Posterior vena cava (tissue), 2 donors: ENCODE measurements at regions not wholly inside any gene's neighbourhood (a gene's known extent, or its start where the extent isn't known, plus 50 kb on each side); places are given as distances from the start of the nearest gene placed in this dataset.
"Not testable (repeated sequence)": the region's sequence is repeated elsewhere in the genome, so short reads cannot be mapped to it uniquely, and the experiment has no call there.

ENCODE experiments used
- DNase-seq: peaks from one replicate; pipeline ENCODE4 v3.0.0-alpha.2; 2020; ENCODE audit warnings: low spot score
- intact Hi-C, 2 donors: fragments of 100-400 bp; cut with DNase I; formaldehyde crosslinking; loops; one replicate each; pipeline versions ENCODE4 v1.14.1 to v1.14.2; 2022 to 2023
- donor health status: DM: yes; HTN: yes; CAD: no.
- donor health status: DM: yes; HTN: yes; CAD: no.

DNA sequence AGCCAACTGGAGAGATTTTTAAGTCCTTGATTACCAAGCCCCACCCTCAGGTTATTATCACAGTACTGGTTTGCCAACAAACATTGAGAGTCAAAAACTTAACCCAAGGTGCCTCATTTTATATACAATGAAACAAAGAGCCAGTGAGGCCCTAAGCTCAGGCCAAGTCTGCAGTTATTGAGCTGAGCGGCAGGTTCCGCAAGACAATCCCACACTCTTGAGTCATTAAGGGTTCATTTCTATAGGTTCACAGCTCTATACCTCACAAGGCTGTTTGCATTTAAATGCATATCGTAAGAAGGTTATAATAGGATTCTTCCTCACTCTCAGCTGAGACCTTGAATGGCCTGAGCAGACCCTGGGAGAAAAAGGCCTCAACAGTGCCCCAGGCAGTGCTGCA, 268.4 kb upstream of the RGPD4 start:
- intact Hi-C loops: loop anchor here in 1 of 2 donors (5.0 kb wide), 1 partner anchor 549 kb away; no protein-coding TSS in a partner anchor
- DNase-seq: no peak

DNA sequence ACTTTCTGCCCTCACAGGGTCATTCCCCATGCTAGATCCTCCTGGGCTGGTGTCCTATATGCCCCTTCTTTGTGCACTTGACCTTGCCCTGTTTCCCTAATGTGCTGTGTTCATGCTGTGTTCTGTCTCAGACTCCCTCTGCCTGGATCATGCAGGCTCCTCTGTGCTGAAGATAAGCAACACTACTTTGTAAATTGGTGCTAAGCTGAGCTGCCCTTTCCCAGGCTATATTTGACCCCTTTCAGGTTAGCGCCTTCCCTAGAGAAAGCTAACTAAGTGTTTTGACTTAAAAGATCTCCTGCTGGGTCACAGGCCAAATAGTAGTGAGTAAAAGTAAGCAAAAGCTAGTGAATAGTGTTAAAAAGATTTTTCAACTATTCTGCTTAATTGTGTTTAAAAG, 257.2 kb upstream of the RGPD4 start:
- no peak for DNase-seq
- intact Hi-C loops: no loop called here

GRCh38 chr2:107570876-107571275, 255.8 kb upstream of the RGPD4 start:
- intact Hi-C loops: no loop called here
- DNase-seq: no peak

DNA sequence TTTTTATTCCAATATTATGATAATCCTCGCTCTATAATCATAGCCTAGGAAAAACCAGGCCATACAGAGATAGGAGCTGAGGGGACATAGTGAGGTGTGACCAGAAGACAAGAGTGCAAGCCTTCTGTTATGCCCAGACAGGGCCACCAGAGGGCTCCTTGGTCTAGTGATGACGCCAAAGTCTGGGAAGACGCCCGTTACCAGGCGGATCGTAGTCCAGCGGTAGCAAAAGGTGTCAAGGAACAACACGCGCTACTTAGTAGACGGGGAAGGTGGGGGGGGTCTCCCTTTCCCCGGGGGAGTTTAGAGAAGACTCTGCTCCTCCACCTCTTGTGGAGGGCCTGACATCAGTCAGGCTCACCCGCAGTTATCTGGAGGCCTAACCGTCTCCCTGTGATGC, 253.8 kb upstream of the RGPD4 start:
- DNase-seq, intact Hi-C loops: not testable (repeated sequence)

DNA sequence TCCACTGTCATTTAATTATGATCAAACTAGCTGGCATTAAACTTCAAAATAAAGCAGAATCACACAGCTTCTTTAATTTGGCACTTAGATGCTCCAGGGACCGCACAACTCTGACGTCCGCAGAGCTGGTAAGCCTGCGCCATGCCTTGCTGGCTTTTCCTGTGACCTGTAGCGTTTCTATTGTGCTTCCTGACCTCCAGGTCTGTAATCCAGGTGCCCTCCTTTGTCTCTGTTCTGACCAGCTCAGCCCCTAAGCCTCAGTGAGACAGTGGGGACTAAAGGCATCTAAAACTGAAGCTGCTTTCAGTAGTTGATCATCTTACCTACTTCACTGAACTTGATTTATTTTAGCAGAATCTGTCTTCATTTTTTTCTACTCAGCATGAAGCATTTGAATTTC, 249.7 kb upstream of the RGPD4 start:
- intact Hi-C loops: no loop called here
- DNase-seq: no peak

DNA sequence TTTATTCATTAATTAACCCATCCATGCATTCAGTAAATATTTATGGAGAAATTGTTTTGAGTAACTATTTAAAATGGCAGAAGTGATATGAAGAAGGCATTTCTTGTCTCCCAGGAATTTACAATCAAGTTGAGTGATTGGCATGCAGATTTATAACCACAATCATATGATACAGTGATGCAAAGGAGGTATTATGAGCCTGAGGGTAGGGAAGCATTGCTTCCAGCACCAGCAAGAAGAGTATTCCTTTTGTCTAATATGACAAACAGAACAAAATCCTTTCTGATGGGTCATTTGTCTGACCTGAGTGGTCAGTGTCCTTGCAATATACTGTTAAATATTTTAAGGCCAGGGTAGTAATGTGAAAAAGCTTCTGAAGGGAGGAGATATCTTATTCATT, 244.2 kb upstream of the RGPD4 start:
- DNase-seq: no peak
- intact Hi-C loops: no loop called here

- no peak for DNase-seq
- intact Hi-C loops: no loop called here
These were observed 242.1 kb upstream of the RGPD4 start for GRCh38 chr2:107584577-107584976.

DNA sequence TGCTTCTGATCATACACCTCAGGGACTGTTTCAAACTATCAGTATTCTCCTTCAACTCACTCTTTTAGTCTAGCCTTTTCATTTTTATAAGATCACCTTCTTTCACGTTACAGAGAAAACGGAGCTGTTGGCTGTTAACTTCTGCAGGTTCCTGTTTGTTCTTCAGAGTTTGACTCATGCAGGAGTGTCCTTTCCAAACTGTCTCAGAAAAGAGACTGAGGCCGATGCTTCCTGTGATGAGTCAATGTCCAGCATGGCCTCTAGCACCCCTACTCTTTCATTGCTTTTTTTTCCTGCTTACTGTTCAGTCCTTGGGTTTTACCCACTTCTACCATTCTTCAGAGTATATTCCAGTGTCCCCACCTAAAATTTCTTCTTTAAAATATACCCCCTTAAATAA, 240.8 kb upstream of the RGPD4 start:
- DNase-seq: no peak
- intact Hi-C loops: no loop called here

- intact Hi-C loops: no loop called here
- no peak for DNase-seq
These were observed 238.5 kb upstream of the RGPD4 start for GRCh38 chr2:107588181-107588580.

- no peak for DNase-seq
- intact Hi-C loops: no loop called here
These were observed 237.6 kb upstream of the RGPD4 start for GRCh38 chr2:107589079-107589491.

DNA sequence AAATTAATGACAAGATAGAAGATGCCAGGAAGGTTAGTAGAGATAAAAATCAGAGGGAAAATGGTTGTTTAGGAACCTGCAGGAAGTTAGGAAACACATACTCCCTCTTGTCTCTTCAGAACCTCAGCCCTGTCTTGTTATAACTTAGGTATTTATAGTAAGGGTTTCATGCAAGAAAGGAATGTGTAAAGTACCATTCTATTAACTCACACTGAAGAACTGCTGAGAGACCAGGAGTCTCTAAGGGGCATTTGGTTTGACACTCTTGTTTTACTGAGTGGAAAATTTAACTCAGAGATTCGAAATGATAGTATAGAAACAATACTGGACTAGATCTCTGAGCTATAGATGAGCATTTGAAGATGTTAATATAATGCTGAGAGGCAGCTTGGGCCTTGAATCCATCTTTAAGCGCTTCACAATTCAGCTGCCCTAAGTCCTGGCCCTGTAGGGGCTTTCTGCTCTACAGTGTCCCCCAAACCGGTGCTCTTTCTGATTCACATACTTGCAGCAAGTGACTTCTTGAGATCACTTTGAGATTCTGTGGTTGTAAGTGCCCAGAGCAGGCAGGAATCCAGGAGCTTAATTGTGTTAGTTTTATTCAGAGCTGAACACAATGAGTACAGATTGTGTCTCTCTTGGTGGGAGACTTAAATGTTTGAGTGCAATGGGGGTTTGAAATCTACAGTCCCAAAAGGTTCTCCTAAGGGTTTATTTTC, 235.0 kb upstream of the RGPD4 start:
- intact Hi-C loops: no loop called here
- no peak for DNase-seq

- DNase-seq: no peak
- intact Hi-C loops: no loop called here
These were observed 234.4 kb upstream of the RGPD4 start for GRCh38 chr2:107592280-107592624.

GRCh38 chr2:107595285-107595684, 231.4 kb upstream of the RGPD4 start:
- intact Hi-C loops: no loop called here
- no peak for DNase-seq

DNA sequence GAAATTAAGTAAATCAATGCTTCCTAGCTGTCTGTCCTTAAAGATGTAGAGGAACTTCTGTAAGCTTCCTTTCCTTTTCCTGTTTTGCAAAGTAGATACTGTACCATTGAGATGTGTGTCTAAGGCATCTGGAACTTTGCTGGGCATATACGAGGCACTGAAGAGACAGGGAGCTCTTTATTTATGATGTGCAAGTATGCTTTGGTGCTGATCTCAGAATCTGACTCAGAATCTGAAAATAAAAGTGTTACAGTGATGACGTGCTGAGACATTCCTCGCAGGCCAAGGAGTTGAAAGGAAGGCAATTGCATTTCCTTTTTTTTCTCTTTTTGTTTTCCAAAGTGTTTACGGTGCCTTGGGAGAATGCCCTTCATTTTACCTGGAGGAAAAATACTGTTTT, 230.9 kb upstream of the RGPD4 start:
- intact Hi-C loops: no loop called here
- DNase-seq: no peak

- no peak for DNase-seq
- intact Hi-C loops: no loop called here
These were observed 229.2 kb upstream of the RGPD4 start for GRCh38 chr2:107597507-107597906.

DNA sequence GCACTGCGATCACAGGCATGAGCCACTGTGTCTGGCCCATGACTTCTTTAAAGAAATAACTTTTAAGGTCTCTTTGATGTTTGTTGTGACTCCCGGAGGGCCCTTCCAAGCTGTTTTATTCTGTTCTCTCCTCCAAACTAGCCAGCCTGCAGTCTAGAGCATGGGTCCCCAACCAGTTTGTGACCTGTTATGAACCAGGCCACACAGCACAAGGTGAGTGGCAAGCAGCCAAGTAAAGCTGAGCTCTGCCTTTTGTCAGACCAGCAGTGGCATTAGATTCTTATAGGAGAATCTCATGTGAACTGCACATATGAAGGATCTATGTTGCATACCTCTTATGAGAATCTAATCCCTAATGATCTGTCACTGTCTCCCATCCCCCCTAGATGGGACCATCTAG, 223.9 kb upstream of the RGPD4 start:
- intact Hi-C loops: no loop called here
- no peak for DNase-seq

- intact Hi-C loops: no loop called here
These were observed 219.6 kb upstream of the RGPD4 start for GRCh38 chr2:107607054-107607453.

GRCh38 chr2:107607473-107607872, 219.2 kb upstream of the RGPD4 start:
- no peak for DNase-seq
- intact Hi-C loops: no loop called here

More at GRCh38 chr2:107607054-107607453, 219.6 kb upstream of the RGPD4 start:
- no peak for DNase-seq

- DNase-seq: no peak
- intact Hi-C loops: no loop called here
These were observed 211.7 kb upstream of the RGPD4 start for GRCh38 chr2:107615039-107615438.

DNA sequence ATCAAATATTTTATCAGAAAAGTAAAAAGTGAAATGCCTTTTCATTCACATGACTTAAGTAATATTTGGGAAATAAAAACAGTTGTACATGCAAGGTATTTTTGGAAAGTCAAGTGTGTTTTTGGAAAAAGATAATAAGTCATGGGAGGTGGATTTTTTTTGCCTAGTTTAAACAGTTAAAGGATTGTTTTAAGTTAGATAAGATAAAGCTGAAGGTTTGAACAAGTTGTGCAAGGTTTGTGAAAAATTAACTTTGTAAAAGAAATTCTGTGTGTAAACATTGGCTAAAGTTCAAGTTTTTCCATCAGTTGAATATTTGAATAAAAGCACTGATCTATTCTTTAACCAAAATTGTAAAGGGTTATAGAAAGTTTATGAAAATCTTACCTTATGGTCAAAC, 207.9 kb upstream of the RGPD4 start:
- intact Hi-C loops: no loop called here
- no peak for DNase-seq

GRCh38 chr2:107621186-107622165, 205.2 kb upstream of the RGPD4 start:
- no peak for DNase-seq
- intact Hi-C loops: no loop called here
